ENCODE measurements at regions not wholly inside any gene's neighbourhood (a gene's known extent, or its start where the extent isn't known, plus 50 kb on each side); places are given as distances from the start of the nearest gene placed in this dataset.

DNA sequence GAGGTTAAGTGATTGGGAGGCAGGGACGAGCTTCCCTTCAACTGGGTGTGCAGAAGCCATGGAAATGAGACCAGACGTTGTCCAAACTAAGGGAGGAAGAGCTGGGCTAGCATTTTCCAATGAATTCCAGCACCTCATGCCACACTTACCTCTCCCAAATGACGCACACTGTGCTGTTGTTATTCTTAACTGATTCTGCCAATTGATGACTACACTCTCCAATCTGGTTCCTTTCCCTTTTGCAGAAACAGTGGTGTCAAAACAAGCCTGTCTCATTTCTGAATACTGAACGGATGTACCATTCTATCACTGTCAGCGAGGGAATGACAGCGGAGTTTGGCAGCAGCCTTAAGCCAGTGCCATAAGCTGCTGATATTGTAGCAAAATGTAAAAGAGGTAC, 380.5 kb upstream of the HNRNPA3 start:
- WGBS: 86% methylated on average over 6 of the region's 6 CpGs
- H3K36me3 ChIP-seq (ENCODE audit: control insufficient read depth in 4 of 4, insufficient read depth in 3 of 4, low read depth in 1 of 4, low read length in 3 of 4): no peaks in the 10 kb centered on the region
- no peak for DNase-seq (ENCODE audit: low spot score)

DNA sequence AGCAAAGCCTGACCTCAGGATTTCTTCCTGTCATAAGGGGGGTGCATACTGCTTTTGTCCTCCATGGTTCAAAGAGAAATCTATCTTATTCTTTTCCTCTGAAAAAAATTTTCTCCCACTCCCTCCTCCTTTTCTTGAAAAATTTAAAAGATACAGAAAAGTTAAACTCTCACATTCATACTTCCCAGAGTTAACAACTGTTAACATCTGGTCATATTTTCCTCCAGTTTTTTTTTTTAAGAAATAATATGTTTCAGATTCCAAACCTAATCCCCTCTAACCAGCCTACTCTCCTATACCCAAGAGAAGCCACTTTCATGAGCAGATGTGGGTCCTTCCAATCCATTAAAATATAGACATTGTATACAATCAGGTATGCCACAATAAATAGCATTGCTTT, 378.9 kb upstream of the HNRNPA3 start:
- Histone ChIP-seq H3K9ac (ENCODE audit: low read depth in 1 of 2, low read length in 2 of 2) (no peak overlapping the region), H3K27me3 (ENCODE audit: control insufficient read depth in 4 of 4, insufficient read depth in 4 of 4, low read length in 3 of 4) (peaks cover 0 to 3% (median 1%) of the 10 kb centered on the region in 4 donors), H3K9me3 (ENCODE audit: control insufficient read depth in 4 of 4, low read length in 3 of 4) (peaks cover 0 to 1% (median 0%) of the 10 kb centered on the region in 4 donors), H3K36me3 (ENCODE audit: control insufficient read depth in 4 of 4, insufficient read depth in 3 of 4, low read depth in 1 of 4, low read length in 3 of 4) (no peaks in the 10 kb centered on the region), H3K4me3 (ENCODE audit: low read depth in 1 of 3, low read length in 3 of 3) (no peak overlapping the region), H3K4me1 (ENCODE audit: control insufficient read depth in 4 of 4, insufficient read depth in 4 of 4, low read length in 3 of 4) (no peaks in the 10 kb centered on the region), H3K27ac (ENCODE audit: low read depth in 1 of 2, low read length in 2 of 2) (no peak overlapping the region)
- no peak for DNase-seq (ENCODE audit: low spot score)
- TF ChIP-seq, protein P1, sequence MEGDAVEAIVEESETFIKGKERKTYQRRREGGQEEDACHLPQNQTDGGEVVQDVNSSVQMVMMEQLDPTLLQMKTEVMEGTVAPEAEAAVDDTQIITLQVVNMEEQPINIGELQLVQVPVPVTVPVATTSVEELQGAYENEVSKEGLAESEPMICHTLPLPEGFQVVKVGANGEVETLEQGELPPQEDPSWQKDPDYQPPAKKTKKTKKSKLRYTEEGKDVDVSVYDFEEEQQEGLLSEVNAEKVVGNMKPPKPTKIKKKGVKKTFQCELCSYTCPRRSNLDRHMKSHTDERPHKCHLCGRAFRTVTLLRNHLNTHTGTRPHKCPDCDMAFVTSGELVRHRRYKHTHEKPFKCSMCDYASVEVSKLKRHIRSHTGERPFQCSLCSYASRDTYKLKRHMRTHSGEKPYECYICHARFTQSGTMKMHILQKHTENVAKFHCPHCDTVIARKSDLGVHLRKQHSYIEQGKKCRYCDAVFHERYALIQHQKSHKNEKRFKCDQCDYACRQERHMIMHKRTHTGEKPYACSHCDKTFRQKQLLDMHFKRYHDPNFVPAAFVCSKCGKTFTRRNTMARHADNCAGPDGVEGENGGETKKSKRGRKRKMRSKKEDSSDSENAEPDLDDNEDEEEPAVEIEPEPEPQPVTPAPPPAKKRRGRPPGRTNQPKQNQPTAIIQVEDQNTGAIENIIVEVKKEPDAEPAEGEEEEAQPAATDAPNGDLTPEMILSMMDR (IDR thresholded peaks at IDR 0.05; ENCODE audit: low read depth, low read length, missing input control): no peak
- TF ChIP-seq RXRA (IDR thresholded peaks at IDR 0.05) (no peak), EGR1 (IDR thresholded peaks at IDR 0.05; ENCODE audit: low read depth in 2 of 2) (no peak), SP1 (IDR thresholded peaks at IDR 0.05) (no peak), FOXA1 (IDR thresholded peaks at IDR 0.05) (no peak), GABPA (IDR thresholded peaks at IDR 0.05 in 1 of 2, conservative IDR thresholded peaks at IDR 0.05 in 1 of 2) (no peak), NR2F2 (IDR thresholded peaks at IDR 0.05) (no peak)
- TF ChIP-seq, protein P2, sequence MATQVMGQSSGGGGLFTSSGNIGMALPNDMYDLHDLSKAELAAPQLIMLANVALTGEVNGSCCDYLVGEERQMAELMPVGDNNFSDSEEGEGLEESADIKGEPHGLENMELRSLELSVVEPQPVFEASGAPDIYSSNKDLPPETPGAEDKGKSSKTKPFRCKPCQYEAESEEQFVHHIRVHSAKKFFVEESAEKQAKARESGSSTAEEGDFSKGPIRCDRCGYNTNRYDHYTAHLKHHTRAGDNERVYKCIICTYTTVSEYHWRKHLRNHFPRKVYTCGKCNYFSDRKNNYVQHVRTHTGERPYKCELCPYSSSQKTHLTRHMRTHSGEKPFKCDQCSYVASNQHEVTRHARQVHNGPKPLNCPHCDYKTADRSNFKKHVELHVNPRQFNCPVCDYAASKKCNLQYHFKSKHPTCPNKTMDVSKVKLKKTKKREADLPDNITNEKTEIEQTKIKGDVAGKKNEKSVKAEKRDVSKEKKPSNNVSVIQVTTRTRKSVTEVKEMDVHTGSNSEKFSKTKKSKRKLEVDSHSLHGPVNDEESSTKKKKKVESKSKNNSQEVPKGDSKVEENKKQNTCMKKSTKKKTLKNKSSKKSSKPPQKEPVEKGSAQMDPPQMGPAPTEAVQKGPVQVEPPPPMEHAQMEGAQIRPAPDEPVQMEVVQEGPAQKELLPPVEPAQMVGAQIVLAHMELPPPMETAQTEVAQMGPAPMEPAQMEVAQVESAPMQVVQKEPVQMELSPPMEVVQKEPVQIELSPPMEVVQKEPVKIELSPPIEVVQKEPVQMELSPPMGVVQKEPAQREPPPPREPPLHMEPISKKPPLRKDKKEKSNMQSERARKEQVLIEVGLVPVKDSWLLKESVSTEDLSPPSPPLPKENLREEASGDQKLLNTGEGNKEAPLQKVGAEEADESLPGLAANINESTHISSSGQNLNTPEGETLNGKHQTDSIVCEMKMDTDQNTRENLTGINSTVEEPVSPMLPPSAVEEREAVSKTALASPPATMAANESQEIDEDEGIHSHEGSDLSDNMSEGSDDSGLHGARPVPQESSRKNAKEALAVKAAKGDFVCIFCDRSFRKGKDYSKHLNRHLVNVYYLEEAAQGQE (IDR thresholded peaks at IDR 0.05): no peak
- TF ChIP-seq, protein P3, sequence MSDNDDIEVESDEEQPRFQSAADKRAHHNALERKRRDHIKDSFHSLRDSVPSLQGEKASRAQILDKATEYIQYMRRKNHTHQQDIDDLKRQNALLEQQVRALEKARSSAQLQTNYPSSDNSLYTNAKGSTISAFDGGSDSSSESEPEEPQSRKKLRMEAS (IDR thresholded peaks at IDR 0.05): no peak

More for the DNA sequence above, 380.5 kb upstream of the HNRNPA3 start:
- Histone ChIP-seq H3K4me3 (ENCODE audit: low read depth in 1 of 3, low read length in 3 of 3) (no peak overlapping the region), H3K27ac (ENCODE audit: low read depth in 1 of 2, low read length in 2 of 2) (no peak overlapping the region), H3K9ac (ENCODE audit: low read depth in 1 of 2, low read length in 2 of 2) (no peak overlapping the region), H3K9me3 (ENCODE audit: control insufficient read depth in 4 of 4, low read length in 3 of 4) (no peaks in the 10 kb centered on the region), H3K4me1 (ENCODE audit: control insufficient read depth in 4 of 4, insufficient read depth in 4 of 4, low read length in 3 of 4) (no peaks in the 10 kb centered on the region), H3K27me3 (ENCODE audit: control insufficient read depth in 4 of 4, insufficient read depth in 4 of 4, low read length in 3 of 4) (peaks cover 0 to 3% (median under 1%) of the 10 kb centered on the region in 4 donors)
- TF ChIP-seq, protein P4, sequence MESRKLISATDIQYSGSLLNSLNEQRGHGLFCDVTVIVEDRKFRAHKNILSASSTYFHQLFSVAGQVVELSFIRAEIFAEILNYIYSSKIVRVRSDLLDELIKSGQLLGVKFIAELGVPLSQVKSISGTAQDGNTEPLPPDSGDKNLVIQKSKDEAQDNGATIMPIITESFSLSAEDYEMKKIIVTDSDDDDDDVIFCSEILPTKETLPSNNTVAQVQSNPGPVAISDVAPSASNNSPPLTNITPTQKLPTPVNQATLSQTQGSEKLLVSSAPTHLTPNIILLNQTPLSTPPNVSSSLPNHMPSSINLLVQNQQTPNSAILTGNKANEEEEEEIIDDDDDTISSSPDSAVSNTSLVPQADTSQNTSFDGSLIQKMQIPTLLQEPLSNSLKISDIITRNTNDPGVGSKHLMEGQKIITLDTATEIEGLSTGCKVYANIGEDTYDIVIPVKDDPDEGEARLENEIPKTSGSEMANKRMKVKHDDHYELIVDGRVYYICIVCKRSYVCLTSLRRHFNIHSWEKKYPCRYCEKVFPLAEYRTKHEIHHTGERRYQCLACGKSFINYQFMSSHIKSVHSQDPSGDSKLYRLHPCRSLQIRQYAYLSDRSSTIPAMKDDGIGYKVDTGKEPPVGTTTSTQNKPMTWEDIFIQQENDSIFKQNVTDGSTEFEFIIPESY (IDR thresholded peaks at IDR 0.05): no peak
- TF ChIP-seq, protein P5, sequence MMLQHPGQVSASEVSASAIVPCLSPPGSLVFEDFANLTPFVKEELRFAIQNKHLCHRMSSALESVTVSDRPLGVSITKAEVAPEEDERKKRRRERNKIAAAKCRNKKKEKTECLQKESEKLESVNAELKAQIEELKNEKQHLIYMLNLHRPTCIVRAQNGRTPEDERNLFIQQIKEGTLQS (IDR thresholded peaks at IDR 0.05): no peak
- TF ChIP-seq, protein P2 (IDR thresholded peaks at IDR 0.05): no peak
- TF ChIP-seq GABPA (IDR thresholded peaks at IDR 0.05 in 1 of 2, conservative IDR thresholded peaks at IDR 0.05 in 1 of 2): no peak
- TF ChIP-seq NR2F2 (IDR thresholded peaks at IDR 0.05): no peak
- TF ChIP-seq RAD21 (IDR thresholded peaks at IDR 0.05): no peak
- TF ChIP-seq, protein P1 (IDR thresholded peaks at IDR 0.05; ENCODE audit: low read depth, low read length, missing input control): no peak
- no peak for TF ChIP-seq FOXA1 (IDR thresholded peaks at IDR 0.05)
